A549 (cell line): ENCODE measurements at regions not wholly inside any gene's neighbourhood (a gene's known extent, or its start where the extent isn't known, plus 50 kb on each side); places are given as distances from the start of the nearest gene placed in this dataset.

Experiments used
- ATAC-seq, 2 experiments: fragments of 200-7000 bp in 1 of 2; fragments of >200 bp in 1 of 2; cut with Nextera tagmentation in 1 of 2; cut with Tn5 transposase in 1 of 2; 3 replicates each; pipeline versions ENCODE4 v1.8.0 to v1.9.1; 2018 to 2020; ENCODE audit warnings: mild to moderate bottlenecking in 1 of 2, moderate library complexity in 1 of 2
- CTCF ChIA-PET: fragments of 300-600 bp; sonication (Branson Sonifier 250); formaldehyde crosslinking; extraction: SDS; loops from one replicate; lab custom pipeline; 2021; ENCODE audit warnings: antibody characterized with exemption, inconsistent platforms; lab: Yijun Ruan, JAX
- POLR2A ChIA-PET: fragments of 350-600 bp; formaldehyde crosslinking; extraction: SDS; loops from one replicate; lab custom pipeline; 2021; ENCODE audit warnings: antibody characterized with exemption, inconsistent platforms; lab: Yijun Ruan, JAX
- DNase-seq, 2 experiments: peaks; one replicate each; pipeline versions ENCODE4 v3.0.0 to v3.0.0-alpha.2; 2011 to 2016; ENCODE audit warnings: low read depth in 1 of 2, low spot score in 1 of 2
- FAIRE-seq: peaks from 2 replicates; lab custom pipeline; 2011; peaks lifted over from hg19 to GRCh38; lab: Jason Lieb, UNC
- H3K27ac ChIP-seq, 2 experiments: fragments of >200 bp; sonication (Bioruptor Twin); formaldehyde crosslinking; 3 replicates each; pipeline ENCODE4 v1.5.1; 2016 to 2017
- H3K4me1 ChIP-seq: fragments of >200 bp; sonication (Bioruptor Twin); formaldehyde crosslinking; 3 replicates; pipeline ENCODE4 v1.6.1; 2016
- H3K4me2 ChIP-seq: fragments of >200 bp; sonication (Bioruptor Twin); formaldehyde crosslinking; 3 replicates; pipeline ENCODE4 v1.6.1; 2016
- H3K4me3 ChIP-seq: fragments of >200 bp; sonication (Bioruptor Twin); formaldehyde crosslinking; 3 replicates; pipeline ENCODE4 v1.5.1; 2016
- H3K9me3 ChIP-seq: fragments of >200 bp; sonication (Bioruptor Twin); formaldehyde crosslinking; 3 replicates; pipeline ENCODE4 v1.6.1; 2016
- BHLHE40 ChIP-seq: IDR thresholded peaks from 2 replicates; pipeline ENCODE4 v1.6.1; 2012; ENCODE audit warnings: low read depth, low read length, inconsistent platforms
- CBX2 ChIP-seq: fragments of 200-600 bp; sonication (generic); IDR thresholded peaks from 2 replicates; pipeline ENCODE4 v1.6.1; 2016; ENCODE audit warnings: low read depth, mild to moderate bottlenecking, borderline replicate concordance
- CBX8 ChIP-seq: fragments of 200-600 bp; sonication (generic); IDR thresholded peaks from 2 replicates; pipeline ENCODE4 v1.6.1; 2016
- EHF ChIP-seq: fragments of 250-450 bp; sonication (Bioruptor Pico); IDR thresholded peaks from 2 replicates; pipeline ENCODE4 v1.5.0; 2020; ENCODE audit warnings: mild to moderate bottlenecking
- EHMT2 ChIP-seq: fragments of 200-600 bp; sonication (generic); IDR thresholded peaks from 2 replicates; pipeline ENCODE4 v1.6.1; 2016; ENCODE audit warnings: antibody characterized with exemption, low read depth, mild to moderate bottlenecking, moderate library complexity
- ESRRA ChIP-seq: fragments of 150-350 bp; IDR thresholded peaks from 2 replicates; pipeline ENCODE4 v1.6.1; 2014; ENCODE audit warnings: mild to moderate bottlenecking, low read length, borderline replicate concordance
- FOSB ChIP-seq: fragments of 250-450 bp; sonication (Bioruptor Pico); IDR thresholded peaks from 2 replicates; pipeline ENCODE4 v1.5.0; 2020; ENCODE audit warnings: mild to moderate bottlenecking, moderate library complexity
- FOXS1 ChIP-seq: fragments of 250-450 bp; sonication (Bioruptor Pico); IDR thresholded peaks from 2 replicates; pipeline ENCODE4 v1.5.0; 2020; ENCODE audit warnings: mild to moderate bottlenecking, moderate library complexity
- GATA3 ChIP-seq: IDR thresholded peaks from 2 replicates; pipeline ENCODE4 v1.6.1; 2012; ENCODE audit warnings: borderline replicate concordance
- HOXB13 ChIP-seq: fragments of 250-450 bp; sonication (Bioruptor Pico); IDR thresholded peaks from 2 replicates; pipeline ENCODE4 v1.5.0; 2020; ENCODE audit warnings: low read depth, mild to moderate bottlenecking, moderate library complexity
- JUNB ChIP-seq: fragments of >200 bp; sonication (Bioruptor Twin); formaldehyde crosslinking; IDR thresholded peaks from 2 replicates; pipeline ENCODE4 v1.6.1; 2016
- KDM1A ChIP-seq: fragments of 200-600 bp; sonication (generic); IDR thresholded peaks from 2 replicates; pipeline ENCODE4 v1.6.1; 2016; ENCODE audit warnings: low read depth, mild to moderate bottlenecking
- NPAS2 ChIP-seq: fragments of 250-450 bp; sonication (Bioruptor Pico); IDR thresholded peaks from 2 replicates; pipeline ENCODE4 v1.8.0; 2022; ENCODE audit warnings: mild to moderate bottlenecking, moderate library complexity, borderline replicate concordance
- PHF8 ChIP-seq: fragments of 200-600 bp; sonication (generic); IDR thresholded peaks from 2 replicates; pipeline ENCODE4 v1.6.1; 2016; ENCODE audit warnings: low read depth, mild to moderate bottlenecking, antibody characterized with exemption, moderate library complexity, borderline replicate concordance
- POLR2A ChIP-seq: IDR thresholded peaks from 2 replicates; pipeline ENCODE4 v1.6.1; 2012; ENCODE audit warnings: mild to moderate bottlenecking, low read length
- RAD21 ChIP-seq, 2 experiments: fragments of >200 bp in 1 of 2; sonication (Bioruptor Twin) in 1 of 2; formaldehyde crosslinking in 1 of 2; IDR thresholded peaks in 1 of 2; conservative IDR thresholded peaks in 1 of 2; 2 replicates in 1 of 2; 3 replicates in 1 of 2; pipeline ENCODE4 v1.6.1; 2012 to 2018; ENCODE audit warnings: inconsistent platforms in 1 of 2
- RCOR1 ChIP-seq: fragments of 150-350 bp; IDR thresholded peaks from 2 replicates; pipeline ENCODE4 v1.6.1; 2014; ENCODE audit warnings: antibody characterized with exemption, low read length, low read depth
- SMC3 ChIP-seq: fragments of >200 bp; sonication (Bioruptor Twin); formaldehyde crosslinking; IDR thresholded peaks from 3 replicates; pipeline ENCODE4 v1.6.1; 2018; ENCODE audit warnings: inconsistent platforms
- SREBF2 ChIP-seq: fragments of 450-650 bp; IDR thresholded peaks from 2 replicates; pipeline ENCODE4 v1.6.1; 2014; ENCODE audit warnings: mild to moderate bottlenecking, moderate library complexity
- TP53 ChIP-seq: fragments of 250-450 bp; sonication (Bioruptor Pico); IDR thresholded peaks from 2 replicates; pipeline ENCODE4 v1.5.0; 2021; ENCODE audit warnings: mild to moderate bottlenecking, moderate library complexity
- ZNF302 ChIP-seq: fragments of 250-450 bp; sonication (Bioruptor Pico); IDR thresholded peaks from 2 replicates; pipeline ENCODE4 v1.9.0; 2021; ENCODE audit warnings: inconsistent platforms, mild to moderate bottlenecking, moderate library complexity
- WGBS: methylation state at CpG from one replicate; pipeline ENCODE4 v1.1.6; 2017; ENCODE audit errors: missing lambda C conversion rate; 5-methylcytosine and 5-hydroxymethylcytosine counted together
- TF ChIP-seq, protein P1 (sequence below): fragments of 150-350 bp; IDR thresholded peaks from 2 replicates; pipeline ENCODE4 v1.6.1; 2014; ENCODE audit warnings: low read depth, mild to moderate bottlenecking, low read length
- TF ChIP-seq, protein P2 (sequence below): fragments of >200 bp; sonication (Bioruptor Twin); formaldehyde crosslinking; IDR thresholded peaks from 3 replicates; pipeline ENCODE4 v1.5.1; 2016
- TF ChIP-seq, protein P3 (sequence below): fragments of >200 bp; sonication (Bioruptor Twin); formaldehyde crosslinking; IDR thresholded peaks from 3 replicates; pipeline ENCODE4 v1.6.1; 2016
- TF ChIP-seq, protein P4 (sequence below): fragments of 250-450 bp; sonication (Bioruptor Pico); IDR thresholded peaks from 2 replicates; pipeline ENCODE4 v1.5.0; 2020; ENCODE audit warnings: low read depth, mild to moderate bottlenecking, moderate library complexity

DNA sequence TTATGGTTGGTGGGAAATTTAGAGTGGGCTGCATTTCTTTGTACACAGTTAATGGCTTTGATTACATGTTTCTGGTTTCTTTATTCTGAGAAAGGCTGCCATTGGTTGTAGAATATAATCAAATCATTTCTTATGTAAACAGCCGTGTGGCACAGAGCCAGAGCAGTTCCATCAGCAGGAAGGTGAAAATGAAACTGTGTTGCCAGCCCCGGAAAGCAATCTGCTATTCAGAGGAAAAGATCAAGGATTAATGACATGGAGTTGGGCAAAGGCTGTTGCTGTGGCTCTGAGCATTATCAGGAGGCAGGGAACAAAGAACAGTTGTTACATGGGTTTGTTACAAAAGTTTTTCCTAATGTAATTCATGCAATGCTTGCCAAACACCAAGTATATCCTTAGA, 74.2 kb upstream of the ZNF716 start:
- CTCF ChIA-PET = no interaction called here
- DNase-seq (no peak), FAIRE-seq (no peak), ATAC-seq (no peak)
- TF ChIP-seq GATA3 = no peak
- no peak for TF ChIP-seq RAD21 (conservative IDR thresholded peaks at IDR 0.05 in 1 of 2, IDR thresholded peaks at IDR 0.05 in 1 of 2)
- no peak for TF ChIP-seq HOXB13 (CRISPR knock-in tag)
- TF ChIP-seq TP53 (CRISPR knock-in tag) = no peak
- no peak for TF ChIP-seq NPAS2
- TF ChIP-seq CBX8 = no peak
- no peak for TF ChIP-seq FOXS1 (CRISPR knock-in tag)
- TF ChIP-seq, protein P1, sequence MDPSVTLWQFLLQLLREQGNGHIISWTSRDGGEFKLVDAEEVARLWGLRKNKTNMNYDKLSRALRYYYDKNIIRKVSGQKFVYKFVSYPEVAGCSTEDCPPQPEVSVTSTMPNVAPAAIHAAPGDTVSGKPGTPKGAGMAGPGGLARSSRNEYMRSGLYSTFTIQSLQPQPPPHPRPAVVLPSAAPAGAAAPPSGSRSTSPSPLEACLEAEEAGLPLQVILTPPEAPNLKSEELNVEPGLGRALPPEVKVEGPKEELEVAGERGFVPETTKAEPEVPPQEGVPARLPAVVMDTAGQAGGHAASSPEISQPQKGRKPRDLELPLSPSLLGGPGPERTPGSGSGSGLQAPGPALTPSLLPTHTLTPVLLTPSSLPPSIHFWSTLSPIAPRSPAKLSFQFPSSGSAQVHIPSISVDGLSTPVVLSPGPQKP = no peak
- TF ChIP-seq ZNF302 = no peak
- TF ChIP-seq KDM1A = no peak
- no peak for TF ChIP-seq BHLHE40
- no peak for TF ChIP-seq FOSB (CRISPR knock-in tag)
- TF ChIP-seq RCOR1 = no peak
- no peak for TF ChIP-seq CBX2
- no peak for TF ChIP-seq PHF8
- no peak for TF ChIP-seq ESRRA
- no peak for TF ChIP-seq POLR2A
- H3K4me1 ChIP-seq = no peaks in the 10 kb centered on the region
- no peak overlapping the region for H3K27ac ChIP-seq
- WGBS = 0% methylated on average over 2 of the region's 2 CpGs
- peaks cover 8% of the 10 kb centered on the region; the same call in 2 of the 3 replicates for H3K9me3 ChIP-seq
- H3K4me2 ChIP-seq = no peak overlapping the region
- no peak overlapping the region for H3K4me3 ChIP-seq
- POLR2A ChIA-PET = no interaction called here

DNA sequence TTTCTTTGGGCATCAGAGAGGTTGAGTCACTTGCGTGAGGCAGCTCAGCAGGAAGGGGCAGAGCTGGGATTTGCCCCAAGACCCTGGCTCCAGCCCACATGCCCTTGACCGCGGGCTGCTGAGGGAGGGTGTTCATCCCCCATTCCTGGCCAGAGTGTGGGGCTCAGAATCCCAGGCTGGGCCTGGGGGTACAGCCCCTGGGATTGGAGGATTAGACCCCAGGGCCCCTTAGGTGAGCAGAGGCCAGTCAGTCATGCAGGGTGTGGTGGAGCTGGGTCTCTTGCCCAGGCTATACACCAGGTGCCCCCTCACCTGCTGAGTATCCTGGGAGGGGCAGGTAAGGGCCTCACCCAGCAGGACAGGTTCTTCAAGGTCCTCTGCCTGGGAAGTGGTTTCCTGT, 68.4 kb upstream of the ZNF716 start:
- no peaks in the 10 kb centered on the region for H3K4me1 ChIP-seq
- H3K4me2 ChIP-seq = no peak overlapping the region
- no peak overlapping the region for H3K4me3 ChIP-seq
- DNase-seq = no peak
- H3K9me3 ChIP-seq = no peaks in the 10 kb centered on the region; the same call in 1 of the 3 replicates
- FAIRE-seq = no peak
- TF ChIP-seq EHMT2 (no peak), JUNB (no peak), SREBF2 (no peak), FOXS1 (CRISPR knock-in tag) (no peak), EHF (CRISPR knock-in tag) (no peak), SMC3 (no peak)
- TF ChIP-seq, protein P2, sequence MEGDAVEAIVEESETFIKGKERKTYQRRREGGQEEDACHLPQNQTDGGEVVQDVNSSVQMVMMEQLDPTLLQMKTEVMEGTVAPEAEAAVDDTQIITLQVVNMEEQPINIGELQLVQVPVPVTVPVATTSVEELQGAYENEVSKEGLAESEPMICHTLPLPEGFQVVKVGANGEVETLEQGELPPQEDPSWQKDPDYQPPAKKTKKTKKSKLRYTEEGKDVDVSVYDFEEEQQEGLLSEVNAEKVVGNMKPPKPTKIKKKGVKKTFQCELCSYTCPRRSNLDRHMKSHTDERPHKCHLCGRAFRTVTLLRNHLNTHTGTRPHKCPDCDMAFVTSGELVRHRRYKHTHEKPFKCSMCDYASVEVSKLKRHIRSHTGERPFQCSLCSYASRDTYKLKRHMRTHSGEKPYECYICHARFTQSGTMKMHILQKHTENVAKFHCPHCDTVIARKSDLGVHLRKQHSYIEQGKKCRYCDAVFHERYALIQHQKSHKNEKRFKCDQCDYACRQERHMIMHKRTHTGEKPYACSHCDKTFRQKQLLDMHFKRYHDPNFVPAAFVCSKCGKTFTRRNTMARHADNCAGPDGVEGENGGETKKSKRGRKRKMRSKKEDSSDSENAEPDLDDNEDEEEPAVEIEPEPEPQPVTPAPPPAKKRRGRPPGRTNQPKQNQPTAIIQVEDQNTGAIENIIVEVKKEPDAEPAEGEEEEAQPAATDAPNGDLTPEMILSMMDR = no peak
- TF ChIP-seq, protein P3, sequence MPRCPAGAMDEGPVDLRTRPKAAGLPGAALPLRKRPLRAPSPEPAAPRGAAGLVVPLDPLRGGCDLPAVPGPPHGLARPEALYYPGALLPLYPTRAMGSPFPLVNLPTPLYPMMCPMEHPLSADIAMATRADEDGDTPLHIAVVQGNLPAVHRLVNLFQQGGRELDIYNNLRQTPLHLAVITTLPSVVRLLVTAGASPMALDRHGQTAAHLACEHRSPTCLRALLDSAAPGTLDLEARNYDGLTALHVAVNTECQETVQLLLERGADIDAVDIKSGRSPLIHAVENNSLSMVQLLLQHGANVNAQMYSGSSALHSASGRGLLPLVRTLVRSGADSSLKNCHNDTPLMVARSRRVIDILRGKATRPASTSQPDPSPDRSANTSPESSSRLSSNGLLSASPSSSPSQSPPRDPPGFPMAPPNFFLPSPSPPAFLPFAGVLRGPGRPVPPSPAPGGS = no peak
- TF ChIP-seq, protein P4, sequence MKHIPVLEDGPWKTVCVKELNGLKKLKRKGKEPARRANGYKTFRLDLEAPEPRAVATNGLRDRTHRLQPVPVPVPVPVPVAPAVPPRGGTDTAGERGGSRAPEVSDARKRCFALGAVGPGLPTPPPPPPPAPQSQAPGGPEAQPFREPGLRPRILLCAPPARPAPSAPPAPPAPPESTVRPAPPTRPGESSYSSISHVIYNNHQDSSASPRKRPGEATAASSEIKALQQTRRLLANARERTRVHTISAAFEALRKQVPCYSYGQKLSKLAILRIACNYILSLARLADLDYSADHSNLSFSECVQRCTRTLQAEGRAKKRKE (CRISPR knock-in tag) = no peak
- TF ChIP-seq, all 56 proteins: peak for 0
- POLR2A ChIA-PET = no interaction called here
- no peak overlapping the region for H3K27ac ChIP-seq
- 33% methylated on average over 3 of the region's 3 CpGs for WGBS
- CTCF ChIA-PET = no interaction called here
- ATAC-seq = no peak
